Fibroblast of gingiva (primary cell): ENCODE measurements at regions not wholly inside any gene's neighbourhood (a gene's known extent, or its start where the extent isn't known, plus 50 kb on each side); places are given as distances from the start of the nearest gene placed in this dataset.
A peak's percentile ranks its signal among the peaks of the same experiment; 100 is the strongest.
"Not testable (repeated sequence)": the region's sequence is repeated elsewhere in the genome, so short reads cannot be mapped to it uniquely, and the experiment has no call there.

Source experiments
- DNase-seq: peaks from one replicate; pipeline ENCODE4 v3.0.0-alpha.2; 2011; ENCODE audit warnings: low read depth

GRCh38 chr6:74284284-74284683, 588.3 kb downstream of the CD109 start:
- DNase-seq, result peak; percentile 6

DNA sequence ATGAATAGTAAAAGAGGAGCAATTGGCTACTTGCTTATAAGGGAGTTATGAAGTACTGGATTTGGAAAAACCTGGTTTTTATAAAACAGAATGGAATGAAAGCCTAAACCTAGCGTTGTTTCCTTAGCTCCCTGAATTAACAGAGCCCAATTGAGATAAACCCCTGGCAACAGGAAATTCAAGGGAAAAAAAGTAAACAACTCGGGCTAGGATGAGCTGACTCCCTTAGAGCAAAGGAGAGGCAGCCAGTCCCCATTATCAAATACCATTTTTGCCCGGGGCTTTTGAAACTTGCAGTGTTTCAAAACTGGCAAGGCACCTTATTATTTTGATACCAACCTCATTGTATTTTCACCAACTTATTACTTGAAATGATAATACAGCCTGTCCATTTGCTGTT, 587.5 kb downstream of the CD109 start:
- no peak for DNase-seq

DNA sequence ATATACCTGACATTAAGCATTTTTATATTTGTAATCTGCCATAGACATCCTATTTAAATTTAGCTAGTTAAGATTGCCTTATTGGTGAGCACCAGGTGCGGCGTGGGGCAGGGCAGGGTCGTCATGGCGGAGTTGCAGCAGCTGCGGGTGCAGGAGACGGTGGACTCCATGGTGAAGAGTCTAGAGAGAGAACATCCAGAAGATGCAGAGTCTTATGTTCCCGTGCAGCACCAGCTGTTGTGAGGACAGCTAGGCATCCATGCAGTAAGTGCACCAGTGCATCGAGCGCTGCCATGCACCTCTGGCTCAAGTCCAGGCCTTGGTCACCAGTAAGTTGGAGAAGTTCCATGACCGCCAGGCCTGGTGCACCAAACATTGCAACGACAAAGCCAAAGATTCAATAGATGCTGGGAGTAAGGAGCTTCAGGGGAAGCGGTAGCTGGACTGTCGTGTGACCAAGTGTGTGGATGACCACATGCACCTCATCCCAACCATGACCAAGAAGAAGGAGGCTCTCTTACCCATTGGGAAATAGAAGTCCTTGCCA, 586.2 kb downstream of the CD109 start:
- DNase-seq, result no peak

DNA sequence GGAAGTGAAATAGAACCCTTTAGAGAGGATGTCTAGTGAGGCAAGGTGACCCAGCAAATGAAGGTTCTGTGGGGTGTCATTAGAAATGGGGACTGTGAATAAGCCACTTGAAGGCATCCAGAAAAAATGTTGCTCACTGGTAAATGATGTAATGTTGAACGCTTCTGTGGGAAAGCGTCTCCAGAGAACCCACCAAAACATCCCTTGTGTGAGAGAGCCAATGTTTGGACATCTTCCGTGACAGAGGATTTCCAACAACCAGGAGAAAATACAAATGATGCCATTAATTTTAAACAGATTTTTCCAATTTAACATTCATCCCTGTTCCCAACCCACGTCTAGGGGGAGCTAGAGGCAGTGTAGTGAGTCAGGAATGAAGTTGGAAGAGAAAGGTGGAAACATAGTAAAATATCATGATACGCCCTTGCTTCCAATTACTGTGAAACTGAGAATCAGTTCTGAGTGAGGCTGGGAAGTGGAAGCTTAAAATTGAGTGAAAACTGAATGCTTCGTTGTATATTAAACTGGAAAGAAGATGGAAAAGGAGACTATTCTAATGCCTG, 584.2 kb downstream of the CD109 start:
- peak; percentile 26 for DNase-seq

DNA sequence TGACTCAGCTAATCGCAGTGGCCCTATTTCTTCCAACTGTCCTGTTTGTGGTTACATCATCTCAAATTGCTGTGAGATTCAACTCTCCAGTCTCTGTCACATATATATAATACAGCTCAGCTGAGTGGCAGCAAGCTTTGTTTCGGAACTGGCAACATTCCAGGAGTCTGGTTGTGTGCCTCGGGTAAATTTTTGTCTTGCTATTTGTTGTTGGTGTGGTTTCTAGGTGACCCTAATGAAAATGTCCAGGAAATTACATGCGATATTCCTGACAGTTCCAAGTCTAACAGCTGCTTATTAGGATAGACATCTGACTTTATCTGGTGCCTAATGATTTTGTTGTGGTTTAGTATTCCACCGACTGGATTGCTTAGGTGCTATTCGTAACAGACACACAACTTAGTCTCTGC, 581.8 kb downstream of the CD109 start:
- DNase-seq, result peak; percentile 17

- DNase-seq, result no peak
Observed at GRCh38 chr6:74273541-74273940, 577.5 kb downstream of the CD109 start.

DNA sequence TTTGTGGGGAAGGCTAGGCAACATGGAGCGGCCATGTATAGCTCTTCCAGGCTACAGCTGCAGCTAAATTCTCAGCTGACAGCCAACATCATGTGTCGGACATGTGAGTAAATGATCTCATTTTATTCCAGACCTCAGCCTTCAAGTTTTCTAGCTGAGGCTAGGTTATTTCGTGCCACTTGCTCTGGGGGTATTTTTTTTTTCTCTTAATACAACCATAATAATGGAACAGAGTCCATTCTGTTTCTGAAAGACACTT, 573.5 kb downstream of the CD109 start:
- no peak for DNase-seq

DNA sequence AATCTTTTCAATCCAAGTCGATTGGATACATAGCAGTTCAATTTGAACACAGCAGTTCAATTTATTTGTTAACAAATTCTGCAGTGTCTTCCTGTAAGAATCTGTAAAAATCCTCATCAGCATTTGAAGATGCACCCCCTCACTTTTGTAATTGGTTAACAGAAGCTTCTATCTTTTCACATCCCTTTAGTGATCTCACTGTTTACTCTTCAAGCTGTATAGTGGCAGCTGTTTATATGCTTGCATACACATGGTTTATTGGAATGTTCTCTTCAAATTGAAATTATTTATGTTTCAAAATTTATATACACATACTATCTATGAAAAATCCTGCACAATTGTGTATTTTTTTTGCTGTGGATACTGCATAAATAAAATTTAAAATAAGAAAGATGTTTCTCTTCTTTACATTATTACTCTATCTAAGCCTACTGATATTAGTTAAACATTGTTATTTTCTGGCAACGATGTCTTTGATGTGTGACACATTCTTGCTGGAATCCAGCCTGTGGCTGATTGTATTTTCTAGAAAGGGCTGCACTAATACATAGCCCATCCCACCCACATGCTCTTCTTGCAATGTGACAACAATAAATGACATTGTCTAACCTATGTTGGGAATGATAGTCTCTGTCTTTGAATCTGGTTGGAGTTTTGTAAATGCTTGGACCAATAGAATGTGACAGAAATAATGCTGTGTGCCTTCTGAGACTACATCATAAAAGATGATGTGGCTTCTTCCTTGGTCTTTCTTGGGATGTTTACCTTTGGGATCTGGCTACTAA, 573.0 kb downstream of the CD109 start:
- DNase-seq, result no peak

DNA sequence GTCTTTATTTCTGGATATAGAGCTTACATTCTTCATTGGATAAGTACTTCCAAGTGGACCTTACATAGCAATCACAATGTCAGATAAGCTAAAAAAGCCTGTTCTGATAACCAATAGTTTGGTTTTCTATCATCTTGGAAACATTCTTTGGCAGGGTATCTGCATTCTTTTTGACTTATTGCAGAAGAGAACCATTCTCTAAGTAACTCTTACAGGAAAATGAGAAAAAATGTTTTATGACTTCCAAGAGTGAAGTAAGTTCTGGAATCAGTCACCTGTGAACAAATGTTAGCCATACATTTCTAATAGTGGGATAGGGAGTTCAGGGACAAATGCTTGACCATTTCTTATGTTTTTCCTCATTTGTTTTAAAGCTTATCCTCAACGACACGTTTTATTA, 564.0 kb downstream of the CD109 start:
- no peak for DNase-seq

- no peak for DNase-seq
Observed at GRCh38 chr6:74256781-74257180, 560.8 kb downstream of the CD109 start.

- DNase-seq, result peak; percentile 64
Observed at GRCh38 chr6:74256381-74256780, 560.4 kb downstream of the CD109 start.

DNA sequence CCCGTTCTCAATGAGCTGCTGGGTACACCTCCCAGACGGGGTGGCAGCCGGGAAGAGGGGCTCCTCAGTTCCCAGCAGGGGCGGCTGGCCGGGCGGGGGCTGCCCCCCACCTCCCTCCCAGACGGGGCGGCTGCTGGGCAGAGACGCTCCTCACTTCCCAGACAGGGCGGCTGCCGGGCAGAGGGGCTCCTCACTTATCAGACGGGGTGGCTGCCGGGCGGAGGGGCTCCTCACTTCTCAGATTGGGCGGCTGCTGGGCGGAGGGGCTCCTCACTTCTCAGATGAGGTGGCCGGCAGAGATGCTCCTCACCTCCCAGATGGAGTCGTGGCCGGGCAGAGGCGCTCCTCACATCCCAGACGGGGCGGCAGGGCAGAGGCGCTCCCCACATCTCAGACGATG, 559.0 kb downstream of the CD109 start:
- DNase-seq, result not testable (repeated sequence)

DNA sequence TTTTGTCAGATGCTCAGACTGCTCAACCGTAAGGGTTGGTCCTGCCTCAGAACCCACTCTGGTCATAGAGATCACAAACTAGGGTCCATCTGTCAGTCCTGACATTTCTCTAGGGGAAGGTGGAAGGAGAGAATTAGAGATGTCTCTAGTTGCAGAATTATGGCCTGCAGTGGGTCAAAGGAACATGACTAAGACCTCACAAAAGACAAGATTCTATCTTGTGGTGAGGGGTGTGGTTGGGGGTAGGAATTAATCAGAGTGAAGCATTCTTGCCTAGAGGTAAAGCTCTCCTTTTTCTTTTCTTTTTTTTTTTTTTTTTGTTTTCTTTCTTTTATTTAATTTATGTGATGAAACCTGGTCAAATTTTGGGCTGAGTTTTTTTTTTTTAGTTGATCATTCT, 558.1 kb downstream of the CD109 start:
- DNase-seq, result not testable (repeated sequence)

- no peak for DNase-seq
Observed at GRCh38 chr6:74253261-74253660, 557.3 kb downstream of the CD109 start.

DNA sequence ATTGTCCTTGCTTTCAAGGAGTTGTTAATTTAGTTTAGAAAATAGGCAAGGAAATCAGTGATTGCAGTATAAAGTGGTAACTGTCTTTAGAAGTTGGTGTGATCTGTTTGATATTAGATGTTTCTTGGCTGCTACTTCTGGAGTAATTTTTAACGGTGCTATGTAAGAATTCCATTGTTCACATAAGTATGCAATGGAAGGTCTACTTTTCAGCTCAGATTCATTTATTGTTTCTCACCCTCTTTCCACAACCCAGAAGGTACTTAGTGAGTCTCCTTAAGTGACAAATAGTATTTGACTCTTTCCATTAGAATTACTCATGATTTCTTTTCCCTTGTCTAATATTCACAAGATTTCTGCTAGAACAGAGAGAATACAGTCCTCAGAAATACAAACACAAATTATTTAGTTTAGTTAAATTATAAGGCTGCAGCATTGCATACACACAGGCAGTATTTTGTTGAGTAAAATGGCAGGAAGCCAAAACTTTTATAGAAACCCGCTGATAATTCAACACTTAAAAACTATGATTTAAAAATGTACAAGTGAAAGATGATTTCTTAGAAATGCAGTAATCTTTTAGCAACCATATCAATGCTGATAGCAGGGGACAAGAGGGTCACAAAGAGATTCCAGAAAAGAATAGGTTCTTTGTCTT, 554.3 kb downstream of the CD109 start:
- no peak for DNase-seq

DNA sequence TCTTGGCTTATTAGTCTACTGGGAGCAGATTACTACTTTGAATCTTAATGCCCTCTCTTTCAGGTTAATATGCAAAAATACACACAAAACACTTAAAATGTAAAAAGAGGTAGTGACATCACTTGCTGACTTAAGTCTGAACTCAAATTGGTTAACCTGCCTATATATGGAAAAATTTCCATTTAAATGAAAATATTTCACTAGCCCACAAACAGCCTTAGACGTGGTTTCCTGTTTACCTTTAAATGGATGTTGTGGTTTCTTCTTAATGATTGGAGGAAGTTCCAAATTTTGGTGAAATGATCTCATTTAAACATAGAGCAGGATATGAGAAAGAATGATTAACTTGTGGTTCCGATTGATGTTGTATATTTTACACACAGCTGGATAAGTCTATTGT, 553.7 kb downstream of the CD109 start:
- peak; percentile 17 for DNase-seq

- DNase-seq, result no peak
Observed at GRCh38 chr6:74248966-74249365, 553.0 kb downstream of the CD109 start.

- no peak for DNase-seq
Observed at GRCh38 chr6:74222768-74223333, 526.8 kb downstream of the CD109 start.

GRCh38 chr6:74213995-74214394, 518.0 kb downstream of the CD109 start:
- DNase-seq, result no peak

GRCh38 chr6:74208239-74208638, 512.2 kb downstream of the CD109 start:
- no peak for DNase-seq

- no peak for DNase-seq
Observed at GRCh38 chr6:74199215-74199915, 503.4 kb downstream of the CD109 start.

GRCh38 chr6:74197310-74197709, 501.3 kb downstream of the CD109 start:
- no peak for DNase-seq
